ENCODE measurements at regions not wholly inside any gene's neighbourhood (a gene's known extent, or its start where the extent isn't known, plus 50 kb on each side); places are given as distances from the start of the nearest gene placed in this dataset.

GRCh38 chr6:7041511-7042026, 66.2 kb upstream of the RREB1 start (continued):
- no peak for TF ChIP-seq SMAD4 (CRISPR knock-in tag; conservative IDR thresholded peaks at IDR 0.05)
- no peak for TF ChIP-seq ZBTB7A (IDR thresholded peaks at IDR 0.05; ENCODE audit: borderline replicate concordance, control insufficient read depth, low read depth, low read length)
- no peak for TF ChIP-seq CEBPG (CRISPR knock-in tag; IDR thresholded peaks at IDR 0.05)
- no peak for TF ChIP-seq CEBPG (tag; conservative IDR thresholded peaks at IDR 0.05 in 1 of 2, IDR thresholded peaks at IDR 0.05 in 1 of 2)
- no peak for TF ChIP-seq MITF (IDR thresholded peaks at IDR 0.05)
- TF ChIP-seq KLF10 (CRISPR knock-in tag; IDR thresholded peaks at IDR 0.05), result no peak
- peak in 1 of 2 experiments; percentile 19 for TF ChIP-seq AFF1 (IDR thresholded peaks at IDR 0.05; ENCODE audit: low read depth in 1 of 2, partially characterized antibody in 2 of 2)
- TF ChIP-seq NCOR1 (IDR thresholded peaks at IDR 0.05), result peak; percentile 72
- no peak for TF ChIP-seq SAFB (IDR thresholded peaks at IDR 0.05; ENCODE audit: borderline replicate concordance, low read depth, low read length)
- no peak for TF ChIP-seq POLR2H (tag; IDR thresholded peaks at IDR 0.05; ENCODE audit: low read depth)
- TF ChIP-seq DMBX1 (CRISPR knock-in tag; IDR thresholded peaks at IDR 0.05; ENCODE audit: borderline replicate concordance), result no peak
- TF ChIP-seq SMARCE1 (IDR thresholded peaks at IDR 0.05), result peak; percentile 58
- no peak for TF ChIP-seq GATAD2B (IDR thresholded peaks at IDR 0.05; ENCODE audit: borderline replicate concordance)
- TF ChIP-seq ZNF384 (IDR thresholded peaks at IDR 0.05; ENCODE audit: low read depth, low read length), result peak; percentile 81
- no peak for TF ChIP-seq HDAC8 (tag; IDR thresholded peaks at IDR 0.05)
- no peak for TF ChIP-seq HOMEZ (CRISPR knock-in tag; IDR thresholded peaks at IDR 0.05)
- peak; percentile 9; the same call in 1 of the 2 replicates for TF ChIP-seq L3MBTL2 (IDR thresholded peaks at IDR 0.05)
- no peak for TF ChIP-seq MEF2D (tag; conservative IDR thresholded peaks at IDR 0.05; ENCODE audit: low read depth)
- TF ChIP-seq RB1 (IDR thresholded peaks at IDR 0.05; ENCODE audit: low read depth), result no peak
- TF ChIP-seq GTF2E2 (tag; IDR thresholded peaks at IDR 0.05), result peak; percentile 65; the same call in 1 of the 2 replicates
- no peak for TF ChIP-seq MECOM (CRISPR knock-in tag; IDR thresholded peaks at IDR 0.05)
- TF ChIP-seq MYBL2 (IDR thresholded peaks at IDR 0.05; ENCODE audit: low read depth), result peak; percentile 36; the same call in 1 of the 2 replicates
- no peak for TF ChIP-seq MYBL2 (CRISPR knock-in tag; IDR thresholded peaks at IDR 0.05; ENCODE audit: borderline replicate concordance)
- TF ChIP-seq MXI1 (IDR thresholded peaks at IDR 0.05; ENCODE audit: low read depth, low read length), result no peak
- peak; percentile 61 for TF ChIP-seq CBFA2T2 (conservative IDR thresholded peaks at IDR 0.05)

Measured in K562 (cell line).